Coronary artery (tissue), 2 donors: ENCODE measurements at regions not wholly inside any gene's neighbourhood (a gene's known extent, or its start where the extent isn't known, plus 50 kb on each side); places are given as distances from the start of the nearest gene placed in this dataset.

Source experiments
- DNase-seq: peaks from one replicate; pipeline ENCODE4 v3.0.0-alpha.2; 2017; ENCODE audit warnings: low spot score
- H3K27ac ChIP-seq, 2 donors: fragments of 200-600 bp; sonication (generic); one replicate each; pipeline ENCODE4 v1.5.1; 2016 to 2019
- H3K4me3 ChIP-seq: fragments of 200-600 bp; sonication (generic); 2 replicates; pipeline ENCODE4 v1.5.1; 2016; ENCODE audit warnings: mild to moderate bottlenecking, moderate library complexity
- CTCF ChIP-seq: fragments of 200-600 bp; sonication (generic); IDR thresholded peaks from one replicate; pipeline ENCODE4 v1.5.1; 2019; ENCODE audit warnings: antibody characterized with exemption

DNA sequence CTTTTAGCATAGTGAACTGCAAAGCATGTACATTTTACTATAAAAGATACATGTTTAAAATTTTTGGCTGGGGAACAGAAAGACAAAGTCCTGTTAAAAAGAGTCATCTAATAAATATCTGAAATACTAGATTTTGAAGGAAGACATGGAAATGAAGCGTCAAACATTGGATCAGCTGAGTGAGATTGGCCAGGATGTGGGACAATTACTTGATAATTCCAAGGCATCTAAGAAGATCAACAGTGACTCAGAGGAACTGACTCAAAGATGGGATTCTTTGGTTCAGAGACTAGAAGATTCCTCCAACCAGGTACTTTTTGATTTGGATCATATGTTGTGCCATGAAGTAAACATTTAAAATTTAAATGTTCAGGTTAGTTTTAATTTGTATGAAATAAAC lies 162.3 kb downstream of the UTRN start:
- no peak for TF ChIP-seq CTCF
- DNase-seq = no peak
- no peak overlapping the region for H3K4me3 ChIP-seq
- no peak overlapping the region for H3K27ac ChIP-seq

GRCh38 chr6:144449218-144449617 lies 164.1 kb downstream of the UTRN start:
- no peak overlapping the region for H3K4me3 ChIP-seq
- DNase-seq = no peak
- no peak overlapping the region for H3K27ac ChIP-seq
- TF ChIP-seq CTCF = no peak

GRCh38 chr6:144449911-144450597 lies 164.9 kb downstream of the UTRN start:
- DNase-seq = no peak
- no peak for TF ChIP-seq CTCF
- H3K4me3 ChIP-seq = no peak overlapping the region
- no peak overlapping the region for H3K27ac ChIP-seq

DNA sequence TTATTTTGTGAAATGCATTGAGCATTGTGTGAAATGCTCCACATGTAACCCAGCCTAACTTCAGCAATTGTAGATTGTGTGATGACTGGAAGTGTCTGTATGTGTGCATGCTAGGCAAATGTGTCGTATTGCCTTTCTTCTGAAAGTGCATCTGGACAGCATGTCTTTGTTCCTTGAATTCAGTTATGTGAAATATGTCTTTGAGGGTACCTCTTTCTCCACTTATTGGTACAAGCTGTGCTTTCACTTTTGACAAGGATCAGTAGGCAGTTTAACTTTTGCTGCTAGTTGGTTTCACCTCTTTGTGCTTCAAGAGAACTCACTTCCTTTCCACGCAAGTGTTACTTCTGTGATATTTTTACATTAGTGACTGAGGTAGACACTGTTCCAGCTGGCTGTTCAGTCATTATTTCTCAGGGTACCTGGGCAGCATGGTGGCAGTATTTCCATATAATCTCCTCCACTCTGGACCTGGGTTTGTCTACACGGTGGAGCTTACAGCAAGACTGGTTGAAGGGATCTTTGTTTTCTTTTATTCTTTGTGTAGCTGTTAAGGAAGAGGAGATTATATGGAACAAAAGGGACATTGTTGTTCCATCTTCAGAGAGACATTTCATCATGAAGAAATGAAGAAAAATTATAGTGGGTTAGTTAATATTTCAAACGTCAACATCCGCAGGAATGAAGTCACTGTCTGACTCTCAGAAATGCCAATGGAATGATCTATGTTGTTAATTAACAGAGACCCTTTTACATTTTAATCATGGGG lies 175.4 kb downstream of the UTRN start:
- no peak for DNase-seq
- TF ChIP-seq CTCF = no peak

GRCh38 chr6:144462058-144462457 lies 176.9 kb downstream of the UTRN start:
- H3K27ac ChIP-seq = no peak overlapping the region
- DNase-seq = no peak
- no peak for TF ChIP-seq CTCF

More for the DNA sequence above, 175.4 kb downstream of the UTRN start:
- H3K4me3 ChIP-seq = no peak overlapping the region
- no peak overlapping the region for H3K27ac ChIP-seq

GRCh38 chr6:144466716-144467115 lies 181.6 kb downstream of the UTRN start:
- no peak overlapping the region for H3K4me3 ChIP-seq
- DNase-seq = no peak
- H3K27ac ChIP-seq = no peak overlapping the region
- no peak for TF ChIP-seq CTCF

More at GRCh38 chr6:144462058-144462457, 176.9 kb downstream of the UTRN start:
- no peak overlapping the region for H3K4me3 ChIP-seq
